Tongue (tissue), 1 donor: ENCODE measurements at regions not wholly inside any gene's neighbourhood (a gene's known extent, or its start where the extent isn't known, plus 50 kb on each side); places are given as distances from the start of the nearest gene placed in this dataset.

ENCODE experiments used
- DNase-seq: peaks from one replicate; pipeline ENCODE4 v3.0.0-alpha.2; 2015

- DNase-seq: no peak
Measured at GRCh38 chr5:82806513-82806912, 270.7 kb downstream of the TMEM167A start.

DNA sequence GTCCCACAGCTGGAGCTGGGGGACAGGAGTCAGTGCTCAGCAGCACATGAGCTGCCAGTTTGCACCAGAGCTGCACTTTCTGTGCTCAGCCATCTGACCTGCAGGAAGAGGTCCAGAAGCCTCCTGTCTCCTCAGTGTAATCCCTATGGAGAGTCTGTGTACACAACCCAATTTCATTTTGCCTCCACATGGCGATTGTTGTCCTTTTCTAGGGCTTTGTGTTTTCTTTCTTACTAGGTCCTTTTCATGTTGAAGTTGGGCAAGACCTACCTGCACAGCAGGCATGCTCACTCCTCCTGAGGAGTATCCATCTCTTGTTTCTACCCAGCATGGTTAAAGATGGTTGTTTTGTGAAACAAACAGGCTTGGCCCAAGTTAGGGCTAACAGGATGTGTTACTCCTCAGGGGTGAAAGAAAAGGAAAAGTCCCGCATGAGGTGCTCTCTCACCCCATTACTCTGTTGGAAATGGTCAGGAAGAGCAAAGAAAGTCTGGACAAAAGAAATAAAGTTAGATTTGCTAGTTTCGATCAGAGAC is 273.0 kb downstream of the TMEM167A start:
- no peak for DNase-seq

DNA sequence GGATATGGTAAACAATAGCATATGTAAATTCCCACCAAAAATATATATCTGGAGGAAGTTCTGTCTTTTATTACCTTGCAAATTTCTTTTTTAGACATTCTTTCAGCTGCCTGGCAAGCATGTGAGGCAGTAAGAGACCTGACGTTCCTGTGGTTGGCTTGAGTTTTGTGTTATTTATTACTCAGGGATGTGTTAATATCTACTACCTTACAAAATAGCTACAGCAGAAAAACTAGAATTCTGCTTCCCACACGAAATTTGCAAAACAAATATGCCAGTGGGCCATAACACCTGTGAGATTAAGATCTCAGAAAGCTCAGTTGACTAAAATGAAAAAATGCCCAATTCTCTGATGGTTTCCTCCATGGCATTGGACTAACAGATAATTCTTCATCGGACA is 274.2 kb downstream of the TMEM167A start:
- DNase-seq: no peak

- DNase-seq: no peak
Measured at GRCh38 chr5:82800826-82801225, 276.4 kb downstream of the TMEM167A start.

DNA sequence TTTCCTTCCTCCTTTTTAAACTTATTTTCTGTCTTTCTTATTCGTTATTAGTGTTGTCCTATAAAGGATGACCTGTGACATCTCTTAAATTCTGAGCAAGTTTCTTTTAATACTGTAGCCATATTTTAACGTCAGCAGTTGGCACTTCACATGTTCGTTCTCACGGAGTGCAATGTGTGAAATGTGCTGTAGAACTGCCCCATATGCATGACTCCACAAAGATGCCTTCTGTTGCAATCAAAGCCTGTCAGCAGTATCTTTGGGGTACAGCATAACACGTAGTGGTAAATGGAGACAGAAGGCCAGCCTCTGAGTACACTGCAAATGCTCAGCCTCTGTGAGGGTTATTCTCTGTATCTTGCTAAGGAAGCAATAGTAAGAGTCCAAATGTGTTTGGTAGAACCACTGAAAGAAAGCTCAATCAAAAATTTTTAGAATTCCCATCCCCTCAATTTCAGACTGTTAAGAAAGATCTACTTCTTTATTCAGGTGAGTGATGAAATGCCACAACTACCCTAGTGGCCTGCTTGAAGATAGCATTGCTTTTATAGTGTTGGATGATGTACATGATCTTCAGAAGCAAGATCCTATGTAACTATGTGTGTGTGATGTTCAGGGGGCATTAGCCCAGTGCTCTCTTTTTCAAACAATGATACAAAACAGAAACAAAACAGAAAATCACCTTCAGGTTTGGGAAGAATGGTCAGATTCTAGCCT is 277.7 kb downstream of the TMEM167A start:
- no peak for DNase-seq

- no peak for DNase-seq
Measured at GRCh38 chr5:82798676-82799075, 278.5 kb downstream of the TMEM167A start.

- DNase-seq: no peak
Measured at GRCh38 chr5:82796643-82797416, 280.4 kb downstream of the TMEM167A start.

DNA sequence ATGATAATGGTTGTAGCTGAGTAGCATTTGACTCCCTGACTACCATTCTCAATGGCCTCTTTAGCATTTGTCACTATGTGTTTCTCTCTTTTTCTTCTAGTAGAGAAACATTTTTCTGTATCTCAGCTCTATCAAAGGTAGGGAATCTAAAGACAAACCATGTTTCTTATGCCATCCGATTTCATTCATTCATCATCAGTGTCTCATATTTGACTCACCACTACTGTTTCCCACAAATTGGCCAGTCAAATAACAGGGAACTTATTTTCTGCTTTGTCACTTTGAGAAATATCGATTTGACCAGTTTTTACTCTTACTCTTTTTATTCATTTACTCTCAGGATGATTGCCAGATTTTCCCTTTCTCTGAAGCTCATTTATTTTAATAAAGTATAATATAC is 282.3 kb downstream of the TMEM167A start:
- no peak for DNase-seq

DNA sequence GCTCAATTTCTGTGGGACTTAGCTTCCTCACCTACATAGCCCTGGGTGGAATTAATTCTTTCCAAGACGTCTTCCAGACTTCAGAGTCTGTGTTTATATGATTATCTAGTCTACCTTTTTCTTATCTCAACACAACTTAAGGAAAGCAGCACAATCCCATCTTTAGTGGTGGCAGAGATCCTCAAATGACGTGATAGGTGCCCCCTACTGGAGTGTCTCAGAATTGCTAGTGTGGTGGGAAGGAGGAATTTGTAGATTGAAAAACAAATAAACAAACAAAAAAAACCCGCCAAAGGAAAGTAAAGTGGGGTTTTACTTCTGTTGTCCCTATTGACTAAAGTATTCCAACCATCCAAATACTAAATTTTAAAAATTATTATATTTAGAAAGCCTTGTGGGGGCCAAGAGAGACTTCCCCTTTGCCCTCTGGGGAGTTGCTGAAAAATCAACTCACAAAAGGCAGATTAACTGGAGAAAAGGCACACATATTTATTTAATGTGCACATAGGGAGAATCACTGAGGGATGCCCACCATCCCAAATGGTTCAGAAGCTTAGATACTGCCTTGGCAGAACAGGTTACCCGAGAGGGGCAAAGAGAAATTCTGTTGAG is 283.3 kb downstream of the TMEM167A start:
- no peak for DNase-seq

- no peak for DNase-seq
Measured at GRCh38 chr5:82792096-82792495, 285.1 kb downstream of the TMEM167A start.

DNA sequence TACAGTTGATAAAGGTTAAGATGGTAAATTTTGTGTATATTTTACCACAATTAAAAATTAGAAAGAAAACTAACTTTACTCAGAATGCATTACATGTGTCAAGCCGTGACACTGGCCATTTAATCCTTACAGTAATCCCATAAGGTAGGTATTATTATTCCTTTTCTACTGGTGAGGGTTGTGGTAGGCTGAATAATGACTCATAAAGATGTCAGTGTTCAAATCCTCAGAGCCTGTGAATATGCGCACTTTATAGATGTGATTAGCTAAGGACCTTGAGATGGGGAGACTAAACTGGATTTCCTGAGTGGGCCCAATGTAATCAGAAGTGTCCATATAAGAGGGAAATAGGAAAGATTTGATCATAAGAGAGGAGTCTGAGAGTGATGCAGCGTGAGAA is 288.1 kb downstream of the TMEM167A start:
- no peak for DNase-seq

DNA sequence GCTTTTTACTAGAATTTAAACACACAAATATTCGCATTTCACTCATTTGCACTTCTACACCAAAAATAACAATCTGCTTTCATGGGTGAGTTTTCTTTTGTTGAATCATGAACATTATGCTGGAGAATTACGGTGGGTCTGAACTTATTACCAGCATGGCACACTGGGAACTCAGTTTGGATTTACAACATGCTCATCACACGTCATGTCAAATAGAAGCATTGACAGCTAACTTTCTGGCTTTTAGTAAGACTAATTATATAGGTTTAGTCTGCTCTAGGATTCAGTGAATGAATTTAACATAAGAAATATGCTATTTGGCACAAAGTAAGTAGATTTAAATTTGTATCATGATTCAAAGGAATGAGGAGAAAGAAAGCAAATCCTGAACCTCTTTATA is 290.4 kb downstream of the TMEM167A start:
- DNase-seq: no peak

GRCh38 chr5:82785882-82786509 is 291.2 kb downstream of the TMEM167A start:
- no peak for DNase-seq

GRCh38 chr5:82785456-82785855 is 291.7 kb downstream of the TMEM167A start:
- DNase-seq: no peak

GRCh38 chr5:82784521-82784920 is 292.7 kb downstream of the TMEM167A start:
- no peak for DNase-seq

DNA sequence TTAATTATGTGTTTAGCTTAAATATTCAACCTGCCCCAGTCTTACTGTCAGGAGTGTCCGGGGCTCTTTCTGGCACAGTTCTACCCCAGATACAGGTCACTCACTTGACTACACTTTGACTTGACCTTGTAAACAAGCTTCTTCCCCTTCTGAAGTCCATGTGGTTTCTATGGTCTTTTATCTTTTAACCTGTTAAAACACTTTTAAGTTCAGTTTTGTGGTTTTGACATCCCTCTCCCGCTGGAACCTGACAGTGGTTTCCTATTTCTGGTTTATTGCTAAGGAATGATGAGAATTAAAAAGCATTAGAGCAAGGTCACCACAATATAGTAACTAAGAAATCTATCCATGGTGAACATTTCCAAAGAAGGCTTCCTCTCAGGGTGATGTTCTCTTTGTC is 300.1 kb downstream of the TMEM167A start:
- no peak for DNase-seq

DNA sequence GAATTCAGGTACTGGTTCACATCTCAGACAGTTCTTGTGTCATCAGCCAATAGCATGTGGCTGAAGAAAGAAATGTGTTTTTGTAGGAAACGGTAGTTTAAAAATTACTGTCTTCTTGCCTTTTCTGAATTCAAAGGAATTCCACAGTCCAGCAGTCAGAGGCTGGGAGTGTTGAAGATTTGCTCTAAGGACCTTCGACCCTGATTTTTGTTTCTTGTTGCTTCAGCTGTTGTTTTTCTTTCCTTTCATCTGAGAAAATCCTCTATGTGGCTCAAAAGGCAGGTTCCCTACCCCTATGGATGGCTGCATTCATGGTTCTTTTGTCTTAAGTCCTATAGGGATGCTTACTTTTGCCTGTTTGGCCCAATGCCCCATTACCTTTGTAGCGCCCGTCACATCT is 304.9 kb downstream of the TMEM167A start:
- no peak for DNase-seq

GRCh38 chr5:82766206-82766605 is 311.0 kb downstream of the TMEM167A start:
- DNase-seq: no peak

GRCh38 chr5:82765765-82766164 is 311.4 kb downstream of the TMEM167A start:
- no peak for DNase-seq

DNA sequence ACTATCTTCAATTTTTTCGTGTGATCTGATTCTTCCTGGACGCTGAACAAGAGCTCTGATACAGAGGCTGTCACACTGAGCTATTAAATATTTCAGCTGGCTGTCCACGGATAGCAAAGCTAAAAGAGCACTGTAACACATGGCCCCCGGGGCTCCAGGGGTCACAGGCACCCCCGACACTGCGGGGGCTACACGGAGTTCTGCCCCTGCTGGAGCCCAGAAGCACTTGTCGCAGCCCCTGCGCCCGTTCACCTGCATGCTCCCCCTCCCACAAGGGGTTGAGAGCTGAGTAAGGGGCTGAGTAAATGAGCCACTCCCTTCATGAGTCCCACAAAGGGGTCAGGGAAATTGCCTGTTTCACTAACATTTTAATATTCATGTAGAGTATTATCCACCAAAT is 316.3 kb downstream of the TMEM167A start:
- DNase-seq: no peak

GRCh38 chr5:82758881-82759280 is 318.3 kb downstream of the TMEM167A start:
- DNase-seq: no peak

DNA sequence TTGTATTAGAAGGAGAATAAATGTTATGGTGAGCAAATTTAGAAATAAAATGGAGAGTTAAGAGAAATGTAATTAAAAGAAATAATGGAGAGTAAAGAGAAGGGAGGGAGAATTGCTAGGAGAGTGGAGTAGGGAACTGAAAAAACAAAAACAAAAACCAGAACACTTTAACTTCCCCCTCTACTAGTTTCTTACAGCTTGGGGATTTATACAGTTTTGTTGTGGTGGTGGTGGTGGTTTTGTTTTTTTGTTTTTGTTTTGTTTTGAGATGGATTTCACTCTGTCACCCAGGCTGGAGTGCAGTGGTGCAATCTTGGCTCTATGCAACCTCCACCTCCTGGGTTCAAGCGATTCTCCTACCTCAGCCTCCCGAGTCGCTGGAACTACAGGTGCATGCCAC is 322.4 kb downstream of the TMEM167A start:
- DNase-seq: no peak
